Mucosa of gallbladder (tissue), 1 donor: ENCODE measurements at regions not wholly inside any gene's neighbourhood (a gene's known extent, or its start where the extent isn't known, plus 50 kb on each side); places are given as distances from the start of the nearest gene placed in this dataset.
A peak's percentile ranks its signal among the peaks of the same experiment; 100 is the strongest.
"Not testable (repeated sequence)": the region's sequence is repeated elsewhere in the genome, so short reads cannot be mapped to it uniquely, and the experiment has no call there.

Source experiments
- DNase-seq: peaks from one replicate; pipeline ENCODE4 v3.0.0-alpha.2; 2020; ENCODE audit warnings: low spot score
- donor health status: DM: no; HTN: no; CAD: no.

DNA sequence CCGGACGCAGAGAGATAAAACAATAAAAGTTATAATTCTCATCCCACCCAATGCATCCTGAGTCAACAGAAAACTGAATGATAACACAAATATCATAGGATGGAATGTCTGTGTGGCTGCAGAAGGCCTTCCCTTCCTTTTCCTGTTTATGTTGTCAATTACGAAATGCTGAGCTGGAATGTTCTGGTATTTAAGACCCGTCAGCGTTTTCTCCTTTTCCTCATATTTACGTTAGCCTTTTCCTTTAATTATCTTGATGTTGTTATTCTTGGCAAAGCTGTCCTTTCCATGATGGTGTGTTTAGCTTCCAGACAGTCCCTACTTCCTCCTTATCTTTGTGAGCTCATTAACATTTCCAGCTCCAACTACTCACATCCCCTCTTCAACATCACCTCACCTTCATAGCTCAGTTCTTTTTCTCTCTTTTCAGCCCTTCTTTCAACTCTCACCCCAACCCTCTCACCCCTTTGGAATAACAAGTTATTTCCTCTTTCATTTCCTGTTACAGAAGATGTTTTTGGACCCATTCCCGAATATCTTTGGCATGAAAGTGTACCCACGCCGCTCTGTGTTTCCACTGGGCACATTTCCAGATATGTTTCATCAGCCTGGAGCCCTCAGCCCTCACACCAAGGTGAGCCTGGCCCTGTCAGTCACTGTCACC lies 221.6 kb downstream of the NR2F1-AS1 start:
- DNase-seq: peak; percentile 16

DNA sequence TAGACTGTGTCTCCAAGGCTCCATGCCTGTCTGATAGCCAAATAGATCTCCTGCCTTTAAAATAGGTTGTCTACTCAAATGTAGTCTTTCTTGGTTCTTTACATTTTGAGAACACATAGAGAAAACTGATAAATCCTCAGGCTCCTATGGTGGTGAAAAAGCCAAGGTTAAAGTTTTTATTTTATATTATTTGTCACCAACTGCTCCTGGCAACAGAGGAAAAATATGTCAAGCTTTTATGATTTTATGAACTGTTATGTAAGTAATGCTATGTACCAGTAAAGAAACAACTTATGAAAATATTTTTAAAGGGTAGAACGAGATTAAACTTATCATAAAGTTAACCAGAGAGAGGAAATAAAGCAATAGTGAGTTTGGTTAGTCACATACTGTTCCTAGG lies 222.8 kb downstream of the NR2F1-AS1 start:
- no peak for DNase-seq

DNA sequence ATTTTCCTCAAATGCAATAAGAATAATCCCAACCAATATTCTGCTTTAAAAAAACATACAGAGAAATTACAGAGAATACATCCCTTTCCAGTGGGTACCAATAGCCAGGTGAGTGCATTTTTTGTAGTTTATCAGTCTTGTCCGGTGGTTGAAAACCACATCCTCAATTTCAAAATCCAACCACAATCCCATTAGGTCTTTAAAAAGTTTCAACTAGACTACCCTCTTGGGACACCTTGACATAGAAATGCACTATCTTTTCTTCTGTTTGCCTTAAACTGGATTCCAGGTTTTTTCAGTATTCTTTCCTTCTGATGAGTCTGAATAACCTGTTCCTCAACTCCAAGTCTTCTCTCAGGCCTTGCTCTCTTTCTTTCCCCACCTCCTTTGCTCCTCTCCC lies 223.3 kb downstream of the NR2F1-AS1 start:
- no peak for DNase-seq

DNA sequence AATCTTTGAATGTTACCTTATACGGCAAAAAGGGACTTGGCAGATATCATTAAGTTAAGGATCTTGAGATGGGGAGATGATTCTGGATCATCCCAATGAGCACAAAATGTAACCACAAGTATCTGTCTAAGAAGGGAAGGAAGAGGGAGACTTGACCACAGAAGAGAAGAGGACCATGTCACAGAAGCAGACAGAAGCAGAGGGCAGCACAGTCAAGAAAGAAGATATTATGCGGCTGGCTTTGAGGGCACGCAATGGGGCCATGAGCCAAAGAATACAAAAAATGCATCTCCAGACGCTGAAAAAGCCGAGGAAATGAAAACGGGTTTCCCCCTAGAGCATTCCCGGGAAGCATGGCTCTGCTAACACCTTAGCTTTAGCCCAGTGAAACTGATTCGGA lies 225.3 kb downstream of the NR2F1-AS1 start:
- no peak for DNase-seq

DNA sequence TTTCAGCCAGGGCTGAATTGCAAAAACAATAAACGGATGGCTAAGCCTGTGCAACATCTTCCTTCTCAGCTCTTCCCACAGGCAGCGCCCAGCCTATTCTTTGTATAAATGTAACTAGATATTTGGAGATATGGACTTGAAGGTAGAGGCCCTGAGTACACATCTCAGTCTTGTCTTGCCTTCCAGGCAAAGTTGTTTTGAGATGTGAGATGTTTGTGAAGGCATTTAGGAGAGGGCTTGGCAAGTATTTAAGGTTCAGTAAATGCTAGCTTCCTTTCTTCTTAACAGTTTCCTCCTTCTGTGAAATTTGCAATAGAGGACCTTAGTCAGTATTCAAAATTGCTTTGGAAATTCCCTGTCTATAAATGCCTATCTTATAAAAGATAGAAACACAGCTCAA lies 228.8 kb downstream of the NR2F1-AS1 start:
- DNase-seq: no peak

DNA sequence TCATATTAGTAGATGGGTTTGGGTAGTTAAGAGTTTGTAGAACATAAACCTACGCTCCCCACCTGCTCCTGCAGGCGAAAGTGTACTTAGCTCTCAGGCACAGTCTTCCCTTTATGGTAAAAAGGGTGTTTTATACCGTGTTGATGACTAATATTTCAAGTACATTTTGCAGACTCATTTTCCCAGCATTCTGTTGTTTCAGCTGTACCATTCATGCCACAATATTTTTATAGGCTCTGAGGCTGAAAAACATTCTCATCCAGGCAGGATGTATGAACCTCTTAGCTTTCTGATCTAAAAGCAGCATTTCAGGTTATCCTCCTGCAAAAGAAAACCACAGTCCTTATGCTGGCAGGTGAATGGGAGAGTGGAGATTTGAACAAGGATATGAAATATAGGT lies 231.4 kb downstream of the NR2F1-AS1 start:
- no peak for DNase-seq

DNA sequence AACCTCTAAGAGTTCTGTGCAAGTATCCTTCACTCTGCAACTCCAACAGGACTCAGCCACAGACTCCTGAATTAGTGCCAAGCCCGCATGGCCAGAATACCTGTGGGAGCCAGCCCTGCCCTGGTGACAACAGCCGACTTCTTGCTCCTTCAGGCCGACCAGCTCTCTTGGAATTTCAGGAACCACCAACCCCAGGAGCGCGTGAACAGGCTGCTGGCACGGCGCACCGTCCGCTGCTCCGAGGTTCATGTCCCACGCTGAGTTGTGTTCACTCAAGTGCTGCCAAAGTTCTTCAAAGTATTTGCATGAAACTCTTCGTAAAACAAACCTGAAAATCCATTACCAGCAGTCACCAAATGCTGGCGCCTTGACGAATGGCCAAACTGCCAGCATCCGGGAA lies 232.8 kb downstream of the NR2F1-AS1 start:
- no peak for DNase-seq

DNA sequence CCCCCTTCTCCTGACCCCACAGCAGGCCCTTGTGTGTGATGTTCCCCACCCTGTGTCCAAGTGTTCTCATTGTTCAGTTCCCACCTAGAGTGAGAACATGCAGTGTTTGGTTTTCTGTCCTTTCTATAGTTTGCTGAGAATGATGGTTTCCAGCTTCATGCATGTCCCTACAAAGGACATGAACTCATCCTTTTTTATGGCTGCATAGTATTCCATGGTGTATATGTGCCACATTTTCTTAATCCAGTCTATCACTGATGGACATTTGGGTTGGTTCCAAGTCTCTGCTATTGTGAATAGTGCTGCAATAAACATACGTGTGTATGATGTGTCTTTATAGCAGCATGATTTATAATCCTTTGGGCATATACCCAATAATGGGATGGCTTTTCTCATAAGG lies 234.2 kb downstream of the NR2F1-AS1 start:
- not testable (repeated sequence) for DNase-seq

DNA sequence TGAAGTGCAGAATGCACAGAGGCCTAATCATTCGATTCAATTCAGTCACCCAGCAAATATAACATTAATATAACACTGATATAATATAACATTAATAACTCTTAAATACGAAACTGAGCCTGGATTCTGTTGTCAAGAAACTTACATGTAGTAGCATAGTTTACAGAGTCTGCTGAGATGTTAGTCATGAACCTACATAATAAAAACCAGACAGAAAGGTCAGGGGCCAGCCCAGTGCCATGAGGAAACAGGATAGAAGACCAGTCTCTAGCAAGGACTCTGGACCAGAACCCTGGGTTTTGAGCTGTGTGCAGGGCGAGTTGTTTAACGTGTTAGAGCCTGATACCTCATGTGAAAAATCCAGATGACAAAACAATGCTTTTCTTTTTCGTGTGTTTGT lies 234.7 kb downstream of the NR2F1-AS1 start:
- no peak for DNase-seq

DNA sequence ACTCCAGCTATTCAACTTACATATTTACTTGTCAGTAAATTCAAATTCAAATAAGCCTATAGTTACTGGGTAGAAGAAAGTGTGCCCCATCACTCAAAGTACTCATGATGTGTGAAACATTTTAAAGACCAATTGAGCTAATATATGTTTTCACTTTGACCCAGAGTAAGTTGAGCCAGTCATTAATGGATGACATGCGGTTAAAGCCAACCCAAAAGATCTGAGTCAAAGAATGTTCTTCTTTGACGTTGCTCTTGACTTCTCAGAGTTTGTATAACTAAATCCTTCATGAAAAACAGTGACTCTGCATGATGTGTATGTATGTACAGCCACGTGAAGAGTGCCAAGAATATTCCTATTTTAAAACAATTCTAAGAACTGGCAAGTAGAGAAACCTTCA lies 237.4 kb downstream of the NR2F1-AS1 start:
- DNase-seq: no peak

DNA sequence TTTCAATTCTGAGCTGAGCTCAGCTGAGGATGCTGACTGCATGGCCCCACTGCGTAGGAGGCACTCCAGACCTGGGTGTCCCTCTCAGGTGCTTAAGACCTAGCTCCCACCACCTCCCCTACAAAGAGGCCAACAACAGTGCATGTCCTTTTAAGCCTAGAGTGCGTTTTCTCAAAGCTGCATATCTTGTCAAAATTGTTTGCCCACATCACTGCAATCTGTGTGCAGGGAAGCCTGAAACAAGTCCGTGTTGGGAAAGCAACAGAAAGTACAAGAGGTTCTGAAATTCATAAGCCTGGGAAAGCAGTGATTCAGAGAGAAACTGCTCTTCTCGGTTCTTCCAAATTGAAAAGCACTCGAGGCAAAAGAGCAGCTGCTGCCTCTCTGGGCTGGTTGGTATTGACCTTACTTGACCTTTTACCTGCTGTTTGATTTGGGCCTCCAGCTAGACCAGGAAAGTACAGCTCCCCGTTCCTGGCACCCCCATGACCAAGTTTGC lies 238.4 kb downstream of the NR2F1-AS1 start:
- no peak for DNase-seq

DNA sequence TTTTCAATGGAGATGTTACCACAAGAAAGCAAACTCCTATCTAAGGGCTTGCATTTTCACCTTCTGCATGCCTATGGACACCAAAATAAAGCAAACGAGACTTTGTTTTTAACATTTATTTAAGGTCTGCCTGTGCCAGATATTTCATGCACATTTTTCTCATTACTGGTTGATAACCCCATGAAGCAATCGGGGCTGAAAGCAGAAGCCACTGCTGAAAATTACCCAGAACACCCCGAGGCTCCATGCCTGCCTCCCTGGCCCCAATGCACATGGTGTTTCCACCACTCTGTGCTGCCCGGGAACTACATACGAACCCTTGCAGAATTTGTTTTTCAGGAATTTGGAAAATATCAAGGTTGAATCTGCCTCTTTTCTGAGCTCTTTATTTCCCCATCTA lies 240.1 kb downstream of the NR2F1-AS1 start:
- no peak for DNase-seq

DNA sequence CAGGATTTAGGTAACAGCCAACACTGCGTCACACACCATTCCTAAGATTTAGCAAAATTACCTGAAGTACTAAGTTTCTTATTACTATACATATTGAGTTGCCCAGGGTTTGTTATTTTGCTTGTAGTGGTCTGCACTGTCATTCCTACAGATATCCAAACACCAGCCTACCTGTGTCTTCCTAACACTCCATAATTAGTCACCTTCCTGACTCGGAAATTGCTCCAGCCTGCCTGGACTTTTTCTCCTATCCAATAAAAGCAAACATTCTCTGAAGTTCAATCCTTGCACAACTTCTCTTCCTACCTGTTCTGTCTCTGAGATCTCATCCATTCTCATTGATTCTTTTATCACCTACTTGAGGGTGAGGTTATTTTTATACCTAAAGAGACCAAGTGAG lies 243.9 kb downstream of the NR2F1-AS1 start:
- DNase-seq: no peak

DNA sequence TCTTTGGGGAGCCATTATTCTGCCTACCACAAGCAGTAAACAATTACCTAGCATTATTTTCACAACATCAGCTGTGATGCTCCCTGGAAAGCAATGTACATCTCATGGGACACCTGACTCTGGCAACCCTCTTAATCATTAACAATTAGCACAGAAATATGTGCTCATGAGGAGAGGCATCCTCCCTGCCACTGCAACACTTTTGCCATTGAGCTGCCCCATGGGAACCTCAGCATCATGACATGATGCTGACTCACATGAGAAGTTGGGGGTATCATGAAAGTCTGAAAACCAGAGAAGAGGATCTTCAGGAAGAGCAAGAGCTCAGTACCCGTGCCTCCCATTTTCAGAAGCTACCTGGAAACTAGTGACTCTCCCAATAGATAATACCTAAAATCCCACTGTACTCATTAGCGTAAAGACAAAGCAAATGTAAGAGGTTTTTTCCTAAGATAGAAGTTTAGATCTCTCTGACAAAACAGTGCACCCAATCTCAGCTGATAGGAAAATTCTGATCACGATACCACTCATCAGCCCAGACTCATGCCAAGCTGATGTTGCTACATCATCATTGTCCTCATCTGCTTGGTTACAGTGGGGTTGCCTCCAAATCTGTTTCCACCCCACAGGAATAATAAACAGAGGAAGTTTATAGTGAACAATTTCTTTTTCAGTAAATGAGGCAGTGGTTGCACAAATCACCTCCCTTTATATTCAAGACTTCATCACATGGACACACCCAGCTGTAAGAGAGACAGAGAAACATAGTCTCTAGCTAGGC lies 244.5 kb downstream of the NR2F1-AS1 start:
- DNase-seq: no peak

DNA sequence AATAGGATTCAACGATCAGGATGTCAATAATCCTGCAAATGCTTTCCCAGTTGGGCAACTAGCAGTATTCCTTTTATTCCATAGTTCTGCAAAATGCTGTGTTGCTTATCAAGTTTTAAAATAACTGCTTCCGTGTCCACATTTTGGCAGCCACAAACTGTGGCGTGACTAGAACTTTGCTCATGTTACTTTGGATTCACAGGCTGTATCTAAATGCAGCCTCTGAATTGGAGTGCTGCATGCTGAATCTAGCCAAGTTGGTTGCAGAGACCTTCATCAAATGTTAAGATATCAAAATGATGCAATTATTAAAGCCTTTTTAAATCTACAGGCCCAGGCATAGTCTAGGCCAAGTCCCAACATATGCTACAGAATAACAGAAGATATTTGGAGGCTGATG lies 249.2 kb downstream of the NR2F1-AS1 start:
- DNase-seq: no peak

DNA sequence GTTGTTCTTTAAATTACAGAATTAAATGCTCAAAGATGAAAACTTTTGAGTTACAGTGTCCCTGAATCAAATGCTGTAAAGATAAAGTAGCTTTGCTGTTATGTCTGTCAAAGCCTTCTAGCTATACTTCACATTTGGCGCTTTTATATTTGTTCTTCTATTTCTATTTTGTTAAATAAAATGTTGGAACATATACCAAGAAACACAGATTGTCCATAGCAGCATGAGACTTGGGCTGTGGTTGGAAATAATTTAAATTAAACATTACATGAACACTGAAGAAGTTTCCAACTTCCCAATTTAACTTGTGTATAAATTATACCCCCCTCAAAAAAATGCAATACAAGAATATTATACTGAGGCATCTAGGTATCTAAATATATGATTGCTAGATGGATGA lies 249.8 kb downstream of the NR2F1-AS1 start:
- DNase-seq: no peak

DNA sequence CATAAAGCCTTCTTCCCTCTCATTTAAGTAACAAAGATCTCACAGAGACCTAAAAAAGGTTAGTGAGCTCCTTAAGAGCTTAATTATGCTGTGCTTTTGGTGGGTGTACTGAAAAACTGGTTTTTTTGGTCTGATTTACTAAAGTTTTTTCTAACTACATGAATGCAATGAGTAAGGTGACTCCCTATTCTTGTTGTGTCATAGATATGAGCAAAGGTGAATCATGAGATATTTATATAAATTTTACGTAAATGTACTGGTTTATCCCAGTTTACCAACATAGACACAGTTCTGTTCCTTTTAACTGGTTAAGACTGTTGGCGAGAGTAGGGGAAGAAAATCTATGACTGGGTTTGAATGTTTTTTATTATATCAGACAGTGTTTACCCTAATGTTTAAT lies 250.5 kb downstream of the NR2F1-AS1 start:
- DNase-seq: no peak

DNA sequence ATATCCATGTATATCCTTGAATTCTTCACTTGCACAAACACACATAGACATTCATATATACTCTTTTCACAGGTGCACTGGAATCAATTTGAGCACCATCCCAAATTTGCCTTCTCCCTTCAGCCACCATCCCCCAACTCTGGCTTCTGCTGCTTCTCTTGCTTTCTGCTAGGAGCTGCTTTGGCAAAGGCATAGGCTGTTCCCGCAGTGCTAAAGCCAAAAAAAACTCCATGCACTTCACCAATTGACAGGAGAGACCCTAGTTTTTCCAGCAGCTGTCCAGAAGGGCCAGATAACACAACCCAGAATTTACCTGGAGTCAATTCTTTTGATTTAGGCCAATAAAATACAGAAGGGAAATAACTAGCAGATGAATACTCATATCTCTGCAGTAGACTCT lies 251.3 kb downstream of the NR2F1-AS1 start:
- DNase-seq: no peak

DNA sequence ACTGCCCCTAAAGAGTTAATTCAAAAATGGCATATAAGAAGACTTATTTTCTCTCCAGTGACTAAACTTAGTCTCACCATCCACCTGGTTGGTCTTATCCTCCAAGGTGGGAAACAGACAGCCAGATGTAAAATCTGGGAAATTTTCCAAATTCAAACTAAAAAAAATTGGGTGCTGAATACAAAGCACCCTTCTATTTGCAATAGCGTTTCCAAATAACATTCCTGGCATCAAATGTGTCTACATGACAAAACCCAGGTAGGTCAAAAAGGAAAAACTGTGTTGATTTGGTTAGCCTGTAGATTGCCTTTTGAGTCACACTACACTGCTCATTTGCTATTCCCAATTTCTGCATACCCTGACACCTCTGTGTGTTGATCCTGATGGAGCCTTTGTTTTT lies 252.2 kb downstream of the NR2F1-AS1 start:
- no peak for DNase-seq

DNA sequence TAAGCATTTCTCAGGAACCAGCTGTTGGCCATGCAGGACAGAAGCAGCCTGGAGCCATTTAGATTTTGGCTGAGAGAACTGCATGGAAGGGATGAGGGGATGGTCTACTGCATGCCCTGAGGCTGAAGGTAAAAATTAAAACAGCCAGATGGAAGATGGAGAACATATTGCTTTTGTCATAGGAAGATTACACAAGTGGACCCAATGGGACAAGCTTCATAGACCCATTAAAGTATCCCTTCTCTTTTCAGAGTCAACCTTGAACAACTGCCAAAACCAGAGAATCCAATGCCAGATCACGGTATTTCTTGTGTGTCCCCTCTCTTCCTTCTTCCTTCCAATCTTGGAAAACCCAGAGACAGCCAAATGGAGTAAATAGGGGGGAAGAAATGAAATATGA lies 253.4 kb downstream of the NR2F1-AS1 start:
- no peak for DNase-seq

DNA sequence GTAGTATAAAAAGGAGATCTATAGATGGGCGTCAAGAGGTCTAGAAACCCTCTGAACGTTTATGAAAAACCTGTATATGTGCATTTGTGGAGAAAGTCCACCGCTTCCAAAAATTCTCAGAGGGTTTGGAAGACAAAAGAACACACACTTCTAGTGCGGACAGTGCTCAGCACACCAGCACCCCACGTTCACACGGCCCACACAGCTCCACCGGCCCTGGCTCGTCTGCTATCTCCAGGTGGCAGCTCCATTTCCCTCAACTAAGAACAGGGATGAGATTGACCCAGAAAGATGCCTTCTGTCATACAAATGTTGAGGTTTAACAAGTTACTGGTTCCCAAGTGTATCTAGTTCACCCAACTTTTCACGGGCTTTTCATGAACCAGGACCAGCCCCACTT lies 255.1 kb downstream of the NR2F1-AS1 start:
- DNase-seq: no peak

DNA sequence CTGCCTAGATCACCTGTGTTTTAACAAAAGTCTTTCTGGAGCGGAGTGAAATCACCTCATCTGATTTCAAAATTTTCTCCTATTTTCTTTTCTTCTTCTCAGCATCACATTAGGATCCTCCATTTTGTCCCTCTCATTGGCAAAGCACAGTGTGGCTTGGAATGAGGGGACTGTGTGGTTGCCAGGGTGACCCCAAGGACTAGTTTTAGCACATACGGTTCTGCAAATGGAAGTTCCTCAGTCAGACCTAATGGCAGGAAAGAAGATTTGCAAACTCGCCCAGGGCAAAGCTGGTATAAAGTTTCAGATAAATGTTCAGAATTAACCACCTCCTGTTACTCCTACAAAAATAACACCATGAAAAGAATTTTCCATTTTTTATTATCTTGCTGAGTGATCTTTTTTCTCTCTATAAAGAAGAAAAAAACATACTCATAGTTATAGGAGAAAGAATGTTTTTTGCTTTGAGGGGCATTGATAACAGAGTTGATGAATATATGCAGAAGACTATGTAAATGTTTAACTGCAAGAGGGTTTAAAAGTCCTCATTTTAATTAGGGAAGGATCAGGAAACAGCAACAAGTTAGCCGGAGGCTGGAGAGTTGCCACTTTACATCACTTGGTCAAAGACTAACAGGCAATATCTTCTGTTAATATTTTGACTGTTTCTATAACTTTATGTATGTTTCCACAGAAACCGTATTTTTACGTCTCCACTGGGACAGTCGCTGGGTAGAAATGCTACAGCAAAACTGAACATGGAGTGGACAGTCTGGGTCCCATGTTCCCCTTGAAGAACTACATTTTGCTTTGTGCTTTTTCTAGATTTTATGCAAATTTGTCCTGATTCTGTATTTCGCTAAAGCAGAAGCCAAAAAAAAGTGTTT lies 257.8 kb downstream of the NR2F1-AS1 start:
- DNase-seq: no peak
